ENCODE measurements at regions not wholly inside any gene's neighbourhood (a gene's known extent, or its start where the extent isn't known, plus 50 kb on each side); places are given as distances from the start of the nearest gene placed in this dataset.

GRCh38 chr5:15254607-15255006 lies 245.4 kb upstream of the FBXL7 start:
- no peak overlapping the region for H3K4me3 ChIP-seq
- H3K36me3 ChIP-seq (ENCODE audit: low read depth) = no peaks in the 10 kb centered on the region
- H3K9ac ChIP-seq = no peak overlapping the region
- no peaks in the 10 kb centered on the region for H3K9me2 ChIP-seq (ENCODE audit: insufficient read depth)
- H3K4me1 ChIP-seq (ENCODE audit: insufficient read depth) = peaks cover 1% of the 10 kb centered on the region
- H2AFZ ChIP-seq = no peak overlapping the region
- H3K9me3 ChIP-seq (ENCODE audit: low read depth) = no peaks in the 10 kb centered on the region
- no peak overlapping the region for H3K27ac ChIP-seq
- 0 out of 2 replicates have a peak, but pooled peaks cover 7% of the 10 kb centered on the region for H3F3A ChIP-seq (ENCODE audit: insufficient read depth)
- 0 out of 2 replicates have a peak, but pooled peaks cover 4% of the 10 kb centered on the region for H3K27me3 ChIP-seq (replicated peaks; ENCODE audit: insufficient read depth)
- peak; percentile 19 for DNase-seq
- in situ Hi-C loops (cut with MboI) = no loop called here
- H3K4me2 ChIP-seq (ENCODE audit: unreplicated experiment) = no peak overlapping the region
- no peaks in the 10 kb centered on the region for H3K79me2 ChIP-seq (ENCODE audit: insufficient read depth)
- 81% methylated on average over 3 of the region's 3 CpGs for WGBS, 2 experiments (ENCODE audit: low coverage in 1 of 2, low lambda C conversion rate in 2 of 2, missing lambda C conversion rate in 2 of 2)
- H4K20me1 ChIP-seq (ENCODE audit: insufficient read depth) = no peaks in the 10 kb centered on the region
- TF ChIP-seq EZH2phosphoT487 (IDR thresholded peaks at IDR 0.05; ENCODE audit: insufficient read depth, low read depth) = no peak
- TF ChIP-seq EZH2 (IDR thresholded peaks at IDR 0.05; ENCODE audit: insufficient read depth, poor library complexity, severe bottlenecking) = no peak

- DNase-seq = peak; percentile 27
- H3K4me1 ChIP-seq (ENCODE audit: insufficient read depth) = peaks cover 13% of the 10 kb centered on the region
- WGBS, 2 experiments (ENCODE audit: low coverage in 1 of 2, low lambda C conversion rate in 2 of 2, missing lambda C conversion rate in 2 of 2) = 68 to 71% methylated on average over 3 of the region's 3 CpGs
These were observed 247.6 kb upstream of the FBXL7 start for GRCh38 chr5:15252331-15252730.

DNA sequence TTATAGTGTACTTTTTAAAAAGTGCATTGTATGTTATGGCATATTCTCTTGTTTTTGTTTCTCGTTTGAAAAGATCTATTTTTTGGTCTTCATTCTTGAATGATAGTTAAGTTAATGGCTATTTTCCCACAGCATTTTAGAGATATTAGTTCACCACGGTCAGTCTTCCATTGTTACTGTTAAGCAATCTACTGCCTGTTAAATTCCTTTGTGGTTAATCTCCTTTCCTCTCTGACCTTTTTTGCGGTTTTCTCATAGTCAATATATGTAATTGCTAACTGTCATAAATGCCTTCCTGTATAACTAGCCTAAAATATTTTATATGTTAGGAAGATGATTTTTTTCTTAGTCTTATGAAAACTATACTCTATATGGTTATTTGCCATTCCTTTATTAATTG lies 250.8 kb upstream of the FBXL7 start:
- H3K9me3 ChIP-seq (ENCODE audit: low read depth) = no peaks in the 10 kb centered on the region
- TF ChIP-seq EZH2 (IDR thresholded peaks at IDR 0.05; ENCODE audit: insufficient read depth, poor library complexity, severe bottlenecking) (no peak), EZH2phosphoT487 (IDR thresholded peaks at IDR 0.05; ENCODE audit: insufficient read depth, low read depth) (peak; percentile 87)
- no peak overlapping the region for H2AFZ ChIP-seq
- H4K20me1 ChIP-seq (ENCODE audit: insufficient read depth) = no peaks in the 10 kb centered on the region
- peak; percentile 87 for DNase-seq
- no peaks in the 10 kb centered on the region for H3K27me3 ChIP-seq (replicated peaks; ENCODE audit: insufficient read depth)
- peak overlapping the region; percentile 48 for H3K4me2 ChIP-seq (ENCODE audit: unreplicated experiment)
- peaks cover 16% of the 10 kb centered on the region; the same call in 1 of the 2 replicates for H3F3A ChIP-seq (ENCODE audit: insufficient read depth)
- in situ Hi-C loops (cut with MboI) = no loop called here
- H3K4me3 ChIP-seq = peak overlapping the region; percentile 15; the same call in 1 of the 2 replicates
- H3K9me2 ChIP-seq (ENCODE audit: insufficient read depth) = no peaks in the 10 kb centered on the region
- peaks cover 13% of the 10 kb centered on the region for H3K4me1 ChIP-seq (ENCODE audit: insufficient read depth)
- 4% methylated on average over 3 of the region's 3 CpGs for WGBS, 2 experiments (ENCODE audit: low coverage in 1 of 2, low lambda C conversion rate in 2 of 2, missing lambda C conversion rate in 2 of 2)
- no peaks in the 10 kb centered on the region for H3K79me2 ChIP-seq (ENCODE audit: insufficient read depth)
- no peak overlapping the region for H3K9ac ChIP-seq
- peak overlapping the region; percentile 50 for H3K27ac ChIP-seq
- no peaks in the 10 kb centered on the region for H3K36me3 ChIP-seq (ENCODE audit: low read depth)

More at GRCh38 chr5:15252331-15252730, 247.6 kb upstream of the FBXL7 start:
- Histone ChIP-seq H3K36me3 (ENCODE audit: low read depth) (no peaks in the 10 kb centered on the region), H4K20me1 (ENCODE audit: insufficient read depth) (no peaks in the 10 kb centered on the region), H3K27me3 (replicated peaks; ENCODE audit: insufficient read depth) (0 out of 2 replicates have a peak, but pooled peaks cover 4% of the 10 kb centered on the region), H3F3A (ENCODE audit: insufficient read depth) (peaks cover 16% of the 10 kb centered on the region; the same call in 1 of the 2 replicates), H3K9me2 (ENCODE audit: insufficient read depth) (no peaks in the 10 kb centered on the region), H2AFZ (no peak overlapping the region), H3K9me3 (ENCODE audit: low read depth) (no peaks in the 10 kb centered on the region), H3K4me2 (ENCODE audit: unreplicated experiment) (no peak overlapping the region), H3K27ac (no peak overlapping the region), H3K4me3 (no peak overlapping the region), H3K9ac (no peak overlapping the region), H3K79me2 (ENCODE audit: insufficient read depth) (no peaks in the 10 kb centered on the region)
- TF ChIP-seq EZH2phosphoT487 (IDR thresholded peaks at IDR 0.05; ENCODE audit: insufficient read depth, low read depth) = no peak
- no peak for TF ChIP-seq EZH2 (IDR thresholded peaks at IDR 0.05; ENCODE audit: insufficient read depth, poor library complexity, severe bottlenecking)
- in situ Hi-C loops (cut with MboI) = no loop called here

GRCh38 chr5:15248731-15249130 lies 251.2 kb upstream of the FBXL7 start:
- in situ Hi-C loops (cut with MboI) = no loop called here
- Histone ChIP-seq H3K9me2 (ENCODE audit: insufficient read depth) (no peaks in the 10 kb centered on the region), H3K79me2 (ENCODE audit: insufficient read depth) (no peaks in the 10 kb centered on the region), H3K27ac (peak overlapping the region; percentile 50), H4K20me1 (ENCODE audit: insufficient read depth) (no peaks in the 10 kb centered on the region), H3K9me3 (ENCODE audit: low read depth) (no peaks in the 10 kb centered on the region), H3K36me3 (ENCODE audit: low read depth) (no peaks in the 10 kb centered on the region), H3K9ac (no peak overlapping the region), H2AFZ (no peak overlapping the region), H3K27me3 (replicated peaks; ENCODE audit: insufficient read depth) (no peaks in the 10 kb centered on the region), H3K4me3 (peak overlapping the region; percentile 15; the same call in 1 of the 2 replicates), H3F3A (ENCODE audit: insufficient read depth) (peaks cover 16% of the 10 kb centered on the region; the same call in 1 of the 2 replicates), H3K4me1 (ENCODE audit: insufficient read depth) (peaks cover 13% of the 10 kb centered on the region), H3K4me2 (ENCODE audit: unreplicated experiment) (peak overlapping the region; percentile 48)
- no peak for DNase-seq
- TF ChIP-seq EZH2phosphoT487 (IDR thresholded peaks at IDR 0.05; ENCODE audit: insufficient read depth, low read depth) (no peak), EZH2 (IDR thresholded peaks at IDR 0.05; ENCODE audit: insufficient read depth, poor library complexity, severe bottlenecking) (no peak)

- H3K36me3 ChIP-seq (ENCODE audit: low read depth) = no peaks in the 10 kb centered on the region
These were observed 254.1 kb upstream of the FBXL7 start for GRCh38 chr5:15245913-15246312.

More at GRCh38 chr5:15245913-15246312, 254.1 kb upstream of the FBXL7 start:
- in situ Hi-C loops (cut with MboI) = no loop called here
- TF ChIP-seq EZH2phosphoT487 (IDR thresholded peaks at IDR 0.05; ENCODE audit: insufficient read depth, low read depth) (no peak), EZH2 (IDR thresholded peaks at IDR 0.05; ENCODE audit: insufficient read depth, poor library complexity, severe bottlenecking) (no peak)
- Histone ChIP-seq H3K27me3 (replicated peaks; ENCODE audit: insufficient read depth) (no peaks in the 10 kb centered on the region), H3K9me2 (ENCODE audit: insufficient read depth) (no peaks in the 10 kb centered on the region), H3K4me2 (ENCODE audit: unreplicated experiment) (no peak overlapping the region), H4K20me1 (ENCODE audit: insufficient read depth) (no peaks in the 10 kb centered on the region), H3K27ac (no peak overlapping the region), H3K4me1 (ENCODE audit: insufficient read depth) (peaks cover 18% of the 10 kb centered on the region), H3K9me3 (ENCODE audit: low read depth) (no peaks in the 10 kb centered on the region), H3K4me3 (no peak overlapping the region), H3K79me2 (ENCODE audit: insufficient read depth) (no peaks in the 10 kb centered on the region), H3K9ac (no peak overlapping the region), H3F3A (ENCODE audit: insufficient read depth) (peaks cover 10% of the 10 kb centered on the region; the same call in 1 of the 2 replicates), H2AFZ (no peak overlapping the region)
- no peak for DNase-seq
- 67 to 86% methylated on average over 1 of the region's 1 CpG for WGBS, 2 experiments (ENCODE audit: low coverage in 1 of 2, low lambda C conversion rate in 2 of 2, missing lambda C conversion rate in 2 of 2)
